ENCODE measurements at regions not wholly inside any gene's neighbourhood (a gene's known extent, or its start where the extent isn't known, plus 50 kb on each side); places are given as distances from the start of the nearest gene placed in this dataset.

DNA sequence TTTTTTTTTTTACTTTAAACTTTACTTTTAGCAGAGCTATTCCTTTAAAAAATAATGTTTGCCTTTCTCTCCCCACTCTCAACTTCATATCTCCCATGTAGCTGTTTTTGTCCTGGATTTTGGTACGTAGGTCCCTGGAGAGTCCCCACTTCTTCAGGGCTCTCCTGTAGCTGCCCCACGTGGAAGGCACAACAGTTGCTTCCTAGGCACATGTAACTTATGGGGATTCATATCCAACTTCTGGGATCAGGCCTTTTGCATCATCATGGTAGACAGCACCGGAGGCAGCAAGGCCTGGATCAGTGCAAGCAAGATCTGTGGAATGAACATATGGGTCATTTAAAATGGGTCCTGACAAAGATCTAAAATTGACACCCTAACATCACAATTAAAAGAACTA, 95.7 kb downstream of the ACAA2 start:
- no peaks in the 10 kb centered on the region for H3K4me1 ChIP-seq (ENCODE audit: insufficient read depth, low read length)
- H3K4me3 ChIP-seq (ENCODE audit: low read depth in 1 of 2, low read length in 2 of 2): no peak overlapping the region
- H2AFZ ChIP-seq (ENCODE audit: low read depth, low read length): no peak overlapping the region
- H3K27ac ChIP-seq (ENCODE audit: low read length): no peak overlapping the region
- H3K27me3 ChIP-seq (ENCODE audit: insufficient read depth, low read length, poor library complexity): peaks cover 5% of the 10 kb centered on the region
- ATAC-seq (ENCODE audit: insufficient read depth, low read depth): no peak
- no peak overlapping the region for H3K9ac ChIP-seq (ENCODE audit: low read depth, low read length)
- no peaks in the 10 kb centered on the region for H3K9me3 ChIP-seq (ENCODE audit: insufficient read depth, low read length, severe bottlenecking)
- no peak for DNase-seq
- no peaks in the 10 kb centered on the region for H3K79me2 ChIP-seq (ENCODE audit: insufficient read depth, low read length)
- H4K20me1 ChIP-seq (ENCODE audit: insufficient read depth, low read length): no peaks in the 10 kb centered on the region
- TF ChIP-seq CTCF (IDR thresholded peaks at IDR 0.05; ENCODE audit: borderline replicate concordance, extremely low read depth, low read length, poor library complexity, severe bottlenecking): no peak
- TF ChIP-seq EZH2 (IDR thresholded peaks at IDR 0.05; ENCODE audit: borderline replicate concordance, low read depth, low read length, severe bottlenecking): no peak
- no peaks in the 10 kb centered on the region for H3K36me3 ChIP-seq (ENCODE audit: insufficient read depth, low read length)
- H3K4me2 ChIP-seq (ENCODE audit: insufficient read depth, low read length): no peak overlapping the region

DNA sequence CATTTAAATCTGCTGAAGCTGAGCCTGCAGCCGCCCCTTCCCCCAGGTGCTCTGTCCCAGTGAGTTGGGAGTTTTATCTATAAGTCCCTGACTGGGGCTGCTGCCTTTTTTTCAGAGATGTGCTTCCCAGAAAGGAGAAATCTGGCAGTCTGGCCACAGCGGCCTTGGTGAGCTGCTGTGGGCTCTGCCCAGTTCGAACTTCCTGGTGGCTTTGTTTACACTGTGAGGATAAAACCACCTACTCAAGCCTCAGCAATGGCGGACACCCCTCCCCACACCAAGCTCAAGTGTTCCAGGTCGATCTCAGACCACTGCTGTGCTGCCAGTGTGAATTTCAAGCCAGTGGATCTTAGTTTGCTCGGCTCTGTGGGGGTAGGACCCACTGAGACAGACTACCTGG, 97.3 kb downstream of the ACAA2 start:
- Histone ChIP-seq H3K9ac (ENCODE audit: low read depth, low read length) (no peak overlapping the region), H3K4me1 (ENCODE audit: insufficient read depth, low read length) (no peaks in the 10 kb centered on the region), H3K4me2 (ENCODE audit: insufficient read depth, low read length) (no peak overlapping the region), H3K27ac (ENCODE audit: low read length) (no peak overlapping the region), H2AFZ (ENCODE audit: low read depth, low read length) (no peak overlapping the region), H3K36me3 (ENCODE audit: insufficient read depth, low read length) (no peaks in the 10 kb centered on the region), H3K27me3 (ENCODE audit: insufficient read depth, low read length, poor library complexity) (no peaks in the 10 kb centered on the region), H3K9me3 (ENCODE audit: insufficient read depth, low read length, severe bottlenecking) (no peaks in the 10 kb centered on the region), H3K79me2 (ENCODE audit: insufficient read depth, low read length) (no peaks in the 10 kb centered on the region), H3K4me3 (ENCODE audit: low read depth in 1 of 2, low read length in 2 of 2) (no peak overlapping the region), H4K20me1 (ENCODE audit: insufficient read depth, low read length) (no peaks in the 10 kb centered on the region)
- DNase-seq (no peak), ATAC-seq (ENCODE audit: insufficient read depth, low read depth) (no peak)
- TF ChIP-seq CTCF (IDR thresholded peaks at IDR 0.05; ENCODE audit: borderline replicate concordance, extremely low read depth, low read length, poor library complexity, severe bottlenecking) (no peak), EZH2 (IDR thresholded peaks at IDR 0.05; ENCODE audit: borderline replicate concordance, low read depth, low read length, severe bottlenecking) (no peak)

DNA sequence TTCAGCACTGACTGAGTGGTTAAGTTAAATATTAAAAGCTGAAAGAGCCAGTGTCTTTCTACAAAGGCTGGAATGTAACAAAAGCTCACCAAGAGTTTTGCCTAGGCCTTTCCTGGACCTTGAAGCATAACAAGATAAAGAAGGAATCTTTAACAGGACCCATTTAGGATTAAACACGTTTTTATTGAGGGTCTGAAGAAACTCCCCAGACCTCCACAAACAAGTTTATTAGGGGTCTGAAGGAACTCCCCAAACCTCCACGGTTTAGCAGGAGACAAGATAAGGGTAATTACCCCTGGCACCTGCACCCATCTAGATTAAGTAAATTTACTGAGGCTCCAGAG, 104.0 kb downstream of the ACAA2 start:
- Histone ChIP-seq H3K4me1 (ENCODE audit: insufficient read depth, low read length) (no peaks in the 10 kb centered on the region), H3K79me2 (ENCODE audit: insufficient read depth, low read length) (no peaks in the 10 kb centered on the region), H3K27ac (ENCODE audit: low read length) (no peak overlapping the region), H2AFZ (ENCODE audit: low read depth, low read length) (no peak overlapping the region), H3K9me3 (ENCODE audit: insufficient read depth, low read length, severe bottlenecking) (no peaks in the 10 kb centered on the region), H4K20me1 (ENCODE audit: insufficient read depth, low read length) (no peaks in the 10 kb centered on the region), H3K4me2 (ENCODE audit: insufficient read depth, low read length) (no peak overlapping the region), H3K36me3 (ENCODE audit: insufficient read depth, low read length) (no peaks in the 10 kb centered on the region), H3K9ac (ENCODE audit: low read depth, low read length) (no peak overlapping the region), H3K4me3 (ENCODE audit: low read depth in 1 of 2, low read length in 2 of 2) (no peak overlapping the region), H3K27me3 (ENCODE audit: insufficient read depth, low read length, poor library complexity) (no peaks in the 10 kb centered on the region)
- no peak for DNase-seq
- ATAC-seq (ENCODE audit: insufficient read depth, low read depth): no peak
- no peak for TF ChIP-seq EZH2 (IDR thresholded peaks at IDR 0.05; ENCODE audit: borderline replicate concordance, low read depth, low read length, severe bottlenecking)
- no peak for TF ChIP-seq CTCF (IDR thresholded peaks at IDR 0.05; ENCODE audit: borderline replicate concordance, extremely low read depth, low read length, poor library complexity, severe bottlenecking)
